HG02852 (cell line): ENCODE measurements at regions not wholly inside any gene's neighbourhood (a gene's known extent, or its start where the extent isn't known, plus 50 kb on each side); places are given as distances from the start of the nearest gene placed in this dataset.
"Not testable (repeated sequence)": the region's sequence is repeated elsewhere in the genome, so short reads cannot be mapped to it uniquely, and the experiment has no call there.

Experiments used
- ATAC-seq: cut with Tn5 transposase; IDR thresholded peaks from one replicate; pipeline ENCODE4 v1.9.1; 2021; ENCODE audit warnings: mild to moderate bottlenecking, moderate library complexity; ENCODE audit not compliant: unreplicated experiment

GRCh38 chr14:45727133-45727532 lies 474.1 kb upstream of the MIS18BP1 start:
- ATAC-seq: no peak

- ATAC-seq: no peak
These were observed 468.5 kb upstream of the MIS18BP1 start for GRCh38 chr14:45721472-45721871.

- no peak for ATAC-seq
These were observed 463.6 kb upstream of the MIS18BP1 start for GRCh38 chr14:45716572-45716971.

- no peak for ATAC-seq
These were observed 462.9 kb upstream of the MIS18BP1 start for GRCh38 chr14:45715946-45716345.

- no peak for ATAC-seq
These were observed 456.5 kb upstream of the MIS18BP1 start for GRCh38 chr14:45709541-45709940.

GRCh38 chr14:45705940-45706534 lies 453.0 kb upstream of the MIS18BP1 start:
- no peak for ATAC-seq

- ATAC-seq: no peak
These were observed 446.5 kb upstream of the MIS18BP1 start for GRCh38 chr14:45699471-45699870.

GRCh38 chr14:45698462-45699134 lies 445.6 kb upstream of the MIS18BP1 start:
- no peak for ATAC-seq

- ATAC-seq: no peak
These were observed 433.8 kb upstream of the MIS18BP1 start for GRCh38 chr14:45686771-45687170.

- no peak for ATAC-seq
These were observed 427.5 kb upstream of the MIS18BP1 start for GRCh38 chr14:45680531-45680930.

GRCh38 chr14:45679853-45680252 lies 426.9 kb upstream of the MIS18BP1 start:
- ATAC-seq: no peak

- ATAC-seq: no peak
These were observed 425.2 kb upstream of the MIS18BP1 start for GRCh38 chr14:45678163-45678562.

GRCh38 chr14:45673420-45673819 lies 420.4 kb upstream of the MIS18BP1 start:
- no peak for ATAC-seq

- ATAC-seq: no peak
These were observed 411.8 kb upstream of the MIS18BP1 start for GRCh38 chr14:45664668-45665356.

- no peak for ATAC-seq
These were observed 405.9 kb upstream of the MIS18BP1 start for GRCh38 chr14:45658917-45659299.

GRCh38 chr14:45658226-45658916 lies 405.4 kb upstream of the MIS18BP1 start:
- no peak for ATAC-seq

- ATAC-seq: no peak
These were observed 398.9 kb upstream of the MIS18BP1 start for GRCh38 chr14:45651890-45652289.

GRCh38 chr14:45650754-45651153 lies 397.8 kb upstream of the MIS18BP1 start:
- ATAC-seq: no peak

- ATAC-seq: no peak
These were observed 396.0 kb upstream of the MIS18BP1 start for GRCh38 chr14:45649051-45649450.

GRCh38 chr14:45641541-45641940 lies 388.5 kb upstream of the MIS18BP1 start:
- no peak for ATAC-seq

GRCh38 chr14:45634651-45635441 lies 381.8 kb upstream of the MIS18BP1 start:
- ATAC-seq: not testable (repeated sequence)
